ENCODE measurements at regions not wholly inside any gene's neighbourhood (a gene's known extent, or its start where the extent isn't known, plus 50 kb on each side); places are given as distances from the start of the nearest gene placed in this dataset.

DNA sequence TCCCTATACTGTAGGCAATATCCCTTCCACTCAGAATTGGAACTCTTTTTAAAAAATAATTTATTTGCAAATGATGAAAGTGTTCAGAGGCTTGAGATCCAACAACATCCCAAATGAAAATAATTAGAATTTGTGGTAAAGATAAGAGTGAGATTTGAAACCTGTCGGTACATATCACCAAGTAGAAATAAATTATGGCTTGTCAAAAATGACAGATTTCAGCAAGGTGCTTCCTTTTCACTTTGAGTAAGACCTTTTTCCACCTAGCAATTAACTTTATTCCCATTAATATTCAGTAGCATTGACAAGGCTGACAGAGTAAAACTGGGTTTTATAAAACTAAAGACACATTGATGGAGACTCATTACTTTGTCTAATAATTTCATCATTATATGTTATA is 107.7 kb upstream of the PRKD1 start:
- TF ChIP-seq, protein P1, sequence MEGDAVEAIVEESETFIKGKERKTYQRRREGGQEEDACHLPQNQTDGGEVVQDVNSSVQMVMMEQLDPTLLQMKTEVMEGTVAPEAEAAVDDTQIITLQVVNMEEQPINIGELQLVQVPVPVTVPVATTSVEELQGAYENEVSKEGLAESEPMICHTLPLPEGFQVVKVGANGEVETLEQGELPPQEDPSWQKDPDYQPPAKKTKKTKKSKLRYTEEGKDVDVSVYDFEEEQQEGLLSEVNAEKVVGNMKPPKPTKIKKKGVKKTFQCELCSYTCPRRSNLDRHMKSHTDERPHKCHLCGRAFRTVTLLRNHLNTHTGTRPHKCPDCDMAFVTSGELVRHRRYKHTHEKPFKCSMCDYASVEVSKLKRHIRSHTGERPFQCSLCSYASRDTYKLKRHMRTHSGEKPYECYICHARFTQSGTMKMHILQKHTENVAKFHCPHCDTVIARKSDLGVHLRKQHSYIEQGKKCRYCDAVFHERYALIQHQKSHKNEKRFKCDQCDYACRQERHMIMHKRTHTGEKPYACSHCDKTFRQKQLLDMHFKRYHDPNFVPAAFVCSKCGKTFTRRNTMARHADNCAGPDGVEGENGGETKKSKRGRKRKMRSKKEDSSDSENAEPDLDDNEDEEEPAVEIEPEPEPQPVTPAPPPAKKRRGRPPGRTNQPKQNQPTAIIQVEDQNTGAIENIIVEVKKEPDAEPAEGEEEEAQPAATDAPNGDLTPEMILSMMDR (IDR thresholded peaks at IDR 0.05), result no peak
- TF ChIP-seq POLR2AphosphoS5 (IDR thresholded peaks at IDR 0.05) (no peak), POLR2A (IDR thresholded peaks at IDR 0.05) (no peak)

All from breast epithelium (tissue), 3 donors.